OCI-LY3 (cell line): ENCODE measurements at regions not wholly inside any gene's neighbourhood (a gene's known extent, or its start where the extent isn't known, plus 50 kb on each side); places are given as distances from the start of the nearest gene placed in this dataset.

Source experiments
- H2AFZ ChIP-seq: fragments of 200-600, 300-600 bp; shearing (Covaris generic); 2 replicates; pipeline ENCODE4 v1.6.0; 2014; ENCODE audit warnings: antibody characterized with exemption, low read depth, low read length
- H3K27ac ChIP-seq: fragments of 200-600, 300-600 bp; sonication (generic); 2 replicates; pipeline ENCODE4 v1.5.1; 2014; ENCODE audit warnings: mild to moderate bottlenecking, low read length, moderate library complexity, mixed read lengths
- H3K27me3 ChIP-seq: fragments of 200-600, 300-600 bp; sonication (generic); 2 replicates; pipeline ENCODE4 v1.6.1; 2014; ENCODE audit warnings: low read depth, low read length, mixed read lengths
- H3K36me3 ChIP-seq: fragments of 200-600, 300-600 bp; sonication (generic); replicated peaks from 2 replicates; pipeline ENCODE3; 2014; ENCODE audit warnings: low read depth, low read length, mixed read lengths
- H3K4me1 ChIP-seq: fragments of 300-600, 200-600 bp; sonication (generic); 2 replicates; pipeline ENCODE4 v1.6.1; 2014; ENCODE audit warnings: low read length, mixed read lengths
- H3K4me2 ChIP-seq: fragments of 200-600, 300-600 bp; sonication (generic); 2 replicates; pipeline ENCODE4 v1.6.1; 2014; ENCODE audit warnings: low read length, mixed read lengths
- H3K4me3 ChIP-seq: fragments of 300-600, 200-600 bp; sonication (generic); 2 replicates; pipeline ENCODE4 v1.5.1; 2014; ENCODE audit warnings: antibody characterized with exemption, mild to moderate bottlenecking, low read length, moderate library complexity
- H3K79me2 ChIP-seq: fragments of 300-600, 200-600 bp; shearing (Covaris generic); 2 replicates; pipeline ENCODE4 v1.6.1; 2014; ENCODE audit warnings: mild to moderate bottlenecking, low read length, mixed read lengths
- H3K9ac ChIP-seq: fragments of 300-600, 200-600 bp; shearing (Covaris generic); 2 replicates; pipeline ENCODE4 v1.6.0; 2014; ENCODE audit warnings: mild to moderate bottlenecking, low read length, moderate library complexity
- H3K9me3 ChIP-seq: fragments of 200-600, 300-600 bp; shearing (Covaris generic); 2 replicates; pipeline ENCODE4 v1.6.1; 2014; ENCODE audit warnings: low read length, mixed read lengths; ENCODE audit not compliant: insufficient read depth
- H4K20me1 ChIP-seq: fragments of 200-600, 300-600 bp; sonication (generic); 2 replicates; pipeline ENCODE4 v1.6.1; 2016; ENCODE audit warnings: low read length, mixed read lengths; ENCODE audit not compliant: insufficient read depth
- CTCF ChIP-seq: fragments of 200-600, 300-600 bp; sonication (generic); IDR thresholded peaks from 2 replicates; pipeline ENCODE4 v1.5.1; 2014; ENCODE audit warnings: antibody characterized with exemption, low read length, low read depth
- EZH2phosphoT487 ChIP-seq: fragments of 200-600 bp; shearing (Covaris generic); IDR thresholded peaks from 2 replicates; pipeline ENCODE4 v1.6.1; 2018; ENCODE audit warnings: antibody characterized with exemption, mixed run types, low read depth

DNA sequence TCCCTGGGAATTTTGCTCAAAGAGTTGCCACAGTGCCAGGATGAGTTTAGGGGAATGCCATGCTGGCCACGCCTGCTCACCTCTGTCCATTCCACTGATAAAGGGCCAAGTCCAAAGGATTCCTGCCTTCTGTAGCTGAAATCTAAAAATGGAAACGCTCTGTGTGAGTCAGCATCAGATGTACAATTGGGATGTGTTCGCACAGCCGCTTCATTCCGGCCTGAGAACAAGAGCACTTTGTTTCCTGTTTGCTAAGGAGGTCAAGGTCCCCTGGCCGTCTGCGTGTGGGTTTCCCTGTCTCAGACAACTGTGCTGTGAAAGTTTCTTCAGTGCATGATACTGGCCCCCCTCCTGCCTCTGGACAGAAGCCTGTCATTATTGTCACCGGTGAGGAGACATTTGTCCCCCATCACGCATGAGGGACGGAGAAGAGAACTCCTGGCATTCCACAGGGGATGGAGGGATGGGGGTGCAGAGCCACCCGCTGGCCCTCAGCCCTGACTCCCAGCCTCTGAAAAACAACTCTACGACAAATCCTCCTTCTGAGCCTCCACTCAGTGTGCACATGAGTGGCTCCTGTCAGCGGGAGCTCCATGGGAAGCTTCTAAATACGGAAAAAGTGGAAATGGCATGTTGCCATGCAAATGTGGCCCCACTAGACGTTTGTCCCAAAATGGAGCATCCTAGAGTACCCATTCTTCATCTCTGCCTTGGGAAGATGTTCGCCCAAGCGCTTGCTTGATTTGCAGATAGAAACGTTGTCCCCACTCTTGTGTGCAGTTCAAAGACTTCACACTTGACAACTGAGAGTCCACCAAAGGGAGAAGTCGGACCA, 143.5 kb upstream of the AFDN start:
- H2AFZ ChIP-seq = no peak overlapping the region
- no peak overlapping the region for H3K4me2 ChIP-seq
- no peaks in the 10 kb centered on the region for H3K79me2 ChIP-seq
- H4K20me1 ChIP-seq = no peaks in the 10 kb centered on the region
- H3K4me1 ChIP-seq = no peaks in the 10 kb centered on the region
- no peaks in the 10 kb centered on the region for H3K9me3 ChIP-seq
- H3K27me3 ChIP-seq = peaks cover 20% of the 10 kb centered on the region; the same call in 1 of the 2 replicates
- no peaks in the 10 kb centered on the region for H3K36me3 ChIP-seq
- no peak overlapping the region for H3K9ac ChIP-seq
- H3K4me3 ChIP-seq = no peak overlapping the region
- no peak for TF ChIP-seq EZH2phosphoT487
- TF ChIP-seq CTCF = no peak
- H3K27ac ChIP-seq = no peak overlapping the region

- Histone ChIP-seq H3K27me3 (peaks cover 20% of the 10 kb centered on the region; the same call in 1 of the 2 replicates), H3K4me1 (no peaks in the 10 kb centered on the region), H2AFZ (no peak overlapping the region), H3K9me3 (no peaks in the 10 kb centered on the region), H3K27ac (no peak overlapping the region), H3K79me2 (no peaks in the 10 kb centered on the region), H3K4me3 (no peak overlapping the region), H3K36me3 (no peaks in the 10 kb centered on the region), H4K20me1 (no peaks in the 10 kb centered on the region), H3K9ac (no peak overlapping the region), H3K4me2 (no peak overlapping the region)
- TF ChIP-seq CTCF (no peak), EZH2phosphoT487 (no peak)
Observed at GRCh38 chr6:167684276-167685104, 142.2 kb upstream of the AFDN start.

- H3K9ac ChIP-seq = no peak overlapping the region
Observed at GRCh38 chr6:167685654-167686053, 141.1 kb upstream of the AFDN start.

More at GRCh38 chr6:167685654-167686053, 141.1 kb upstream of the AFDN start:
- Histone ChIP-seq H3K9me3 (no peaks in the 10 kb centered on the region), H3K36me3 (no peaks in the 10 kb centered on the region), H3K79me2 (no peaks in the 10 kb centered on the region), H3K4me3 (no peak overlapping the region), H3K4me2 (no peak overlapping the region), H3K27me3 (peaks cover 17% of the 10 kb centered on the region; the same call in 1 of the 2 replicates), H3K4me1 (no peaks in the 10 kb centered on the region), H3K27ac (no peak overlapping the region), H2AFZ (no peak overlapping the region), H4K20me1 (no peaks in the 10 kb centered on the region)
- TF ChIP-seq CTCF (no peak), EZH2phosphoT487 (no peak)
